HEK293T (cell line): ENCODE measurements at regions not wholly inside any gene's neighbourhood (a gene's known extent, or its start where the extent isn't known, plus 50 kb on each side); places are given as distances from the start of the nearest gene placed in this dataset.

Source experiments
- CTCF ChIA-PET: fragments of 350-600 bp; formaldehyde crosslinking; extraction: SDS; loops from one replicate; lab custom pipeline; 2021; ENCODE audit warnings: antibody characterized with exemption, inconsistent platforms; lab: Yijun Ruan, JAX
- POLR2A ChIA-PET: fragments of 350-600 bp; formaldehyde crosslinking; extraction: SDS; loops from one replicate; lab custom pipeline; 2020; ENCODE audit warnings: antibody characterized with exemption, inconsistent platforms; lab: Yijun Ruan, JAX
- DNase-seq: peaks from one replicate; pipeline ENCODE4 v3.0.0; 2012; ENCODE audit warnings: mixed read lengths; ENCODE audit errors: extremely low spot score
- ARNT ChIP-seq: fragments of 450-650 bp; IDR thresholded peaks from 2 replicates; pipeline ENCODE4 v1.6.1; 2017; ENCODE audit warnings: mild to moderate bottlenecking
- BHLHE40 ChIP-seq: fragments of 450-650 bp; IDR thresholded peaks from 2 replicates; pipeline ENCODE4 v1.6.1; 2016; ENCODE audit warnings: mild to moderate bottlenecking, moderate library complexity, borderline replicate concordance
- CTBP1 ChIP-seq: fragments of 450-650 bp; IDR thresholded peaks from 2 replicates; pipeline ENCODE4 v1.6.1; 2016; ENCODE audit warnings: borderline replicate concordance
- ELF4 ChIP-seq: fragments of 450-650 bp; IDR thresholded peaks from 2 replicates; pipeline ENCODE4 v1.6.1; 2017; ENCODE audit warnings: antibody characterized with exemption
- FOXA1 ChIP-seq: fragments of 450-650 bp; IDR thresholded peaks from 2 replicates; pipeline ENCODE4 v1.6.1; 2016; ENCODE audit warnings: mild to moderate bottlenecking
- FOXK2 ChIP-seq: fragments of 450-650 bp; IDR thresholded peaks from 2 replicates; pipeline ENCODE4 v1.6.1; 2016; ENCODE audit warnings: mild to moderate bottlenecking
- FOXM1 ChIP-seq: fragments of 450-650 bp; IDR thresholded peaks from 2 replicates; pipeline ENCODE4 v1.6.1; 2017; ENCODE audit warnings: mild to moderate bottlenecking, borderline replicate concordance
- HDGF ChIP-seq: fragments of 450-650 bp; IDR thresholded peaks from 2 replicates; pipeline ENCODE4 v1.6.1; 2017; ENCODE audit warnings: antibody characterized with exemption, borderline replicate concordance
- L3MBTL2 ChIP-seq: fragments of 450-650 bp; conservative IDR thresholded peaks from 2 replicates; pipeline ENCODE4 v1.6.1; 2016; ENCODE audit warnings: mild to moderate bottlenecking
- LEF1 ChIP-seq: fragments of 450-650 bp; IDR thresholded peaks from 2 replicates; pipeline ENCODE4 v1.6.1; 2017; ENCODE audit warnings: mild to moderate bottlenecking, borderline replicate concordance
- NFRKB ChIP-seq: fragments of 450-650 bp; IDR thresholded peaks from 2 replicates; pipeline ENCODE4 v1.6.1; 2016; ENCODE audit warnings: mild to moderate bottlenecking, moderate library complexity
- PKNOX1 ChIP-seq: fragments of 450-650 bp; IDR thresholded peaks from 2 replicates; pipeline ENCODE4 v1.6.1; 2016
- SP1 ChIP-seq: fragments of 450-650 bp; IDR thresholded peaks from 2 replicates; pipeline ENCODE4 v1.6.1; 2017
- SUZ12 ChIP-seq: fragments of 450-650 bp; IDR thresholded peaks from 2 replicates; pipeline ENCODE4 v1.6.1; 2016; ENCODE audit warnings: mild to moderate bottlenecking
- TARDBP ChIP-seq: fragments of 450-650 bp; IDR thresholded peaks from 2 replicates; pipeline ENCODE4 v1.6.1; 2016
- ZNF384 ChIP-seq: fragments of 450-650 bp; IDR thresholded peaks from 2 replicates; pipeline ENCODE4 v1.6.1; 2016

GRCh38 chrX:68942840-68943239 lies 114.0 kb downstream of the EFNB1 start:
- POLR2A ChIA-PET: interaction anchor here (1.0 kb wide), 1 partner anchor 16 kb away, joined by 4 read pairs; no protein-coding TSS in a partner anchor
- CTCF ChIA-PET: interaction anchor here (0.7 to 0.8 kb wide), 2 partner anchors 88 to 240 kb away, joined by 3 to 4 read pairs; no protein-coding TSS in a partner anchor
- DNase-seq: peak; percentile 3
- TF ChIP-seq CTBP1 (no peak), NFRKB (no peak), FOXA1 (no peak), SUZ12 (no peak), SP1 (no peak), ARNT (no peak), HDGF (no peak)

GRCh38 chrX:68942104-68942503 lies 113.3 kb downstream of the EFNB1 start:
- CTCF ChIA-PET: no interaction called here
- POLR2A ChIA-PET: interaction anchor here (1.0 kb wide), 1 partner anchor 15 kb away, joined by 4 read pairs; no protein-coding TSS in a partner anchor

GRCh38 chrX:68941385-68941952 lies 112.6 kb downstream of the EFNB1 start:
- ChIA-PET CTCF (no interaction called here), POLR2A (no interaction called here)
- TF ChIP-seq ARNT: no peak
- TF ChIP-seq LEF1: no peak
- no peak for TF ChIP-seq HDGF
- TF ChIP-seq TARDBP: no peak
- no peak for TF ChIP-seq ZNF384
- no peak for TF ChIP-seq FOXA1
- TF ChIP-seq FOXM1: no peak
- peak; percentile 3 for DNase-seq

More at GRCh38 chrX:68942104-68942503, 113.3 kb downstream of the EFNB1 start:
- peak; percentile 3 for DNase-seq
- no peak for TF ChIP-seq SP1
- no peak for TF ChIP-seq ARNT
- no peak for TF ChIP-seq BHLHE40
- no peak for TF ChIP-seq SUZ12
- no peak for TF ChIP-seq FOXK2
- TF ChIP-seq FOXM1: no peak
- TF ChIP-seq LEF1: no peak
- no peak for TF ChIP-seq HDGF
- no peak for TF ChIP-seq NFRKB
- TF ChIP-seq L3MBTL2: no peak
- no peak for TF ChIP-seq ELF4
- no peak for TF ChIP-seq PKNOX1

- CTCF ChIA-PET: no interaction called here
- no peak for DNase-seq
- POLR2A ChIA-PET: no interaction called here
- TF ChIP-seq L3MBTL2: no peak
- no peak for TF ChIP-seq FOXM1
- no peak for TF ChIP-seq SP1
- TF ChIP-seq CTBP1: no peak
- TF ChIP-seq ZNF384: no peak
- no peak for TF ChIP-seq ELF4
- TF ChIP-seq FOXK2: no peak
- no peak for TF ChIP-seq ARNT
- no peak for TF ChIP-seq BHLHE40
- no peak for TF ChIP-seq HDGF
- no peak for TF ChIP-seq SUZ12
- TF ChIP-seq PKNOX1: no peak
- TF ChIP-seq TARDBP: no peak
Observed at GRCh38 chrX:68940601-68941000, 111.8 kb downstream of the EFNB1 start.

- POLR2A ChIA-PET: no interaction called here
- CTCF ChIA-PET: no interaction called here
- TF ChIP-seq HDGF: no peak
- TF ChIP-seq PKNOX1: no peak
- TF ChIP-seq FOXM1: no peak
- TF ChIP-seq TARDBP: no peak
- no peak for TF ChIP-seq ARNT
- TF ChIP-seq FOXA1: no peak
- TF ChIP-seq LEF1: no peak
- TF ChIP-seq SP1: no peak
- no peak for TF ChIP-seq ELF4
- no peak for DNase-seq
Observed at GRCh38 chrX:68939868-68940267, 111.0 kb downstream of the EFNB1 start.

- TF ChIP-seq SP1 (no peak), NFRKB (no peak), BHLHE40 (no peak), LEF1 (no peak), TARDBP (no peak)
- ChIA-PET POLR2A (no interaction called here), CTCF (interaction anchor here (1.3 kb wide), 1 partner anchor 111 kb away, joined by 3 read pairs; no protein-coding TSS in a partner anchor)
- no peak for DNase-seq
Observed at GRCh38 chrX:68938244-68939004, 109.6 kb downstream of the EFNB1 start.
